HEK293 (cell line): ENCODE measurements at regions not wholly inside any gene's neighbourhood (a gene's known extent, or its start where the extent isn't known, plus 50 kb on each side); places are given as distances from the start of the nearest gene placed in this dataset.
"Not testable (repeated sequence)": the region's sequence is repeated elsewhere in the genome, so short reads cannot be mapped to it uniquely, and the experiment has no call there.

ENCODE experiments used
- CTCF ChIA-PET: fragments of 350-600 bp; formaldehyde crosslinking; extraction: SDS; loops from one replicate; lab custom pipeline; 2021; ENCODE audit warnings: antibody characterized with exemption; lab: Yijun Ruan, JAX
- POLR2A ChIA-PET: fragments of 300-600 bp; formaldehyde crosslinking; extraction: SDS; loops from one replicate; lab custom pipeline; 2020; ENCODE audit warnings: antibody characterized with exemption, inconsistent platforms; lab: Yijun Ruan, JAX
- H3K27ac ChIP-seq: fragments of 200-500 bp; sonication (Bioruptor generic); 2 replicates; pipeline ENCODE4 v1.5.1; 2014; ENCODE audit warnings: low read depth, low read length, control low read depth, inconsistent platforms; ENCODE audit errors: extremely low read depth
- H3K36me3 ChIP-seq, 2 experiments: fragments of 200-500 bp in 1 of 2; sonication (Bioruptor generic) in 1 of 2; 1 replicate in 1 of 2; 2 replicates in 1 of 2; pipeline ENCODE4 v1.5.1; 2014 to 2017; ENCODE audit warnings: inconsistent platforms in 2 of 2, low read length in 2 of 2; ENCODE audit not compliant: control insufficient read depth in 2 of 2, insufficient read depth in 1 of 2
- H3K4me1 ChIP-seq: fragments of 200-500 bp; sonication (Bioruptor generic); 2 replicates; pipeline ENCODE4 v1.5.1; 2014; ENCODE audit warnings: mild to moderate bottlenecking, low read length, inconsistent platforms; ENCODE audit not compliant: control insufficient read depth, insufficient read depth
- H3K4me3 ChIP-seq: 2 replicates; pipeline ENCODE4 v1.5.1; 2011; ENCODE audit warnings: low read depth, mild to moderate bottlenecking, control low read depth, low read length, moderate library complexity
- H3K9me3 ChIP-seq: fragments of 200-500 bp; sonication (Bioruptor generic); 2 replicates; pipeline ENCODE4 v1.5.1; 2014; ENCODE audit warnings: low read depth, low read length, inconsistent platforms; ENCODE audit not compliant: control insufficient read depth, insufficient read depth
- BCL6B ChIP-seq: fragments of 450-650 bp; formaldehyde crosslinking; IDR thresholded peaks from 2 replicates; pipeline ENCODE4 v1.5.1; 2017; ENCODE audit warnings: missing biosample characterization, missing genetic modification characterization
- FEZF1 ChIP-seq: fragments of 450-650 bp; formaldehyde crosslinking; IDR thresholded peaks from 2 replicates; pipeline ENCODE4 v1.5.1; 2016; ENCODE audit warnings: missing biosample characterization, missing genetic modification characterization
- KLF7 ChIP-seq: fragments of 450-650 bp; formaldehyde crosslinking; IDR thresholded peaks from 2 replicates; pipeline ENCODE4 v1.5.1; 2016; ENCODE audit warnings: missing biosample characterization, missing genetic modification characterization, borderline replicate concordance
- KLF8 ChIP-seq: fragments of 450-650 bp; formaldehyde crosslinking; IDR thresholded peaks from 2 replicates; pipeline ENCODE4 v1.5.1; 2016; ENCODE audit warnings: missing biosample characterization, missing genetic modification characterization
- ZNF2 ChIP-seq: fragments of 450-650 bp; formaldehyde crosslinking; IDR thresholded peaks from 2 replicates; pipeline ENCODE4 v1.5.1; 2016; ENCODE audit warnings: missing biosample characterization, missing genetic modification characterization
- ZNF214 ChIP-seq: fragments of 450-650 bp; formaldehyde crosslinking; IDR thresholded peaks from 2 replicates; pipeline ENCODE4 v1.5.1; 2017; ENCODE audit warnings: missing biosample characterization, mild to moderate bottlenecking, missing genetic modification characterization, borderline replicate concordance
- ZNF280C ChIP-seq: fragments of 450-650 bp; formaldehyde crosslinking; IDR thresholded peaks from 2 replicates; pipeline ENCODE4 v1.5.1; 2016; ENCODE audit warnings: missing biosample characterization, missing genetic modification characterization
- ZNF433 ChIP-seq: fragments of 450-650 bp; formaldehyde crosslinking; IDR thresholded peaks from 2 replicates; pipeline ENCODE4 v1.5.1; 2016; ENCODE audit warnings: missing biosample characterization, missing genetic modification characterization, low read depth
- ZNF501 ChIP-seq: fragments of 450-650 bp; formaldehyde crosslinking; IDR thresholded peaks from 2 replicates; pipeline ENCODE4 v1.5.1; 2016; ENCODE audit warnings: missing biosample characterization, missing genetic modification characterization
- ZNF549 ChIP-seq: fragments of 450-650 bp; IDR thresholded peaks from 2 replicates; pipeline ENCODE4 v1.5.1; 2018; ENCODE audit warnings: missing biosample characterization, missing genetic modification characterization, mild to moderate bottlenecking, inconsistent platforms, moderate library complexity
- ZNF561 ChIP-seq: fragments of 450-650 bp; IDR thresholded peaks from 2 replicates; pipeline ENCODE4 v1.5.1; 2018; ENCODE audit warnings: missing biosample characterization, missing genetic modification characterization, borderline replicate concordance
- ZNF596 ChIP-seq: fragments of 450-650 bp; IDR thresholded peaks from 2 replicates; pipeline ENCODE4 v1.5.0; 2018; ENCODE audit warnings: missing biosample characterization, mild to moderate bottlenecking, missing genetic modification characterization, moderate library complexity
- ZNF658 ChIP-seq: fragments of 450-650 bp; formaldehyde crosslinking; IDR thresholded peaks from 2 replicates; pipeline ENCODE4; 2016; ENCODE audit warnings: missing biosample characterization, missing genetic modification characterization
- ZNF660 ChIP-seq: fragments of 450-650 bp; IDR thresholded peaks from 2 replicates; pipeline ENCODE4 v1.5.1; 2018; ENCODE audit warnings: missing biosample characterization, mild to moderate bottlenecking, missing genetic modification characterization
- ZNF776 ChIP-seq: fragments of 450-650 bp; formaldehyde crosslinking; IDR thresholded peaks from 2 replicates; pipeline ENCODE4 v1.5.0; 2017; ENCODE audit warnings: missing biosample characterization, missing genetic modification characterization, borderline replicate concordance
- ZNF785 ChIP-seq: fragments of 450-650 bp; formaldehyde crosslinking; IDR thresholded peaks from 2 replicates; pipeline ENCODE4 v1.5.1; 2016; ENCODE audit warnings: missing biosample characterization, missing genetic modification characterization

GRCh38 chr10:16242446-16242845 lies 194.4 kb upstream of the PTER start (continued):
- TF ChIP-seq ZNF660 (tag by site-specific recombination) (no peak), ZNF658 (tag by site-specific recombination) (no peak), ZNF214 (tag by site-specific recombination) (no peak), ZNF501 (tag by site-specific recombination) (no peak), ZNF280C (no peak), FEZF1 (tag by site-specific recombination) (no peak), ZNF776 (tag by site-specific recombination) (no peak), KLF8 (tag by site-specific recombination) (no peak)

DNA sequence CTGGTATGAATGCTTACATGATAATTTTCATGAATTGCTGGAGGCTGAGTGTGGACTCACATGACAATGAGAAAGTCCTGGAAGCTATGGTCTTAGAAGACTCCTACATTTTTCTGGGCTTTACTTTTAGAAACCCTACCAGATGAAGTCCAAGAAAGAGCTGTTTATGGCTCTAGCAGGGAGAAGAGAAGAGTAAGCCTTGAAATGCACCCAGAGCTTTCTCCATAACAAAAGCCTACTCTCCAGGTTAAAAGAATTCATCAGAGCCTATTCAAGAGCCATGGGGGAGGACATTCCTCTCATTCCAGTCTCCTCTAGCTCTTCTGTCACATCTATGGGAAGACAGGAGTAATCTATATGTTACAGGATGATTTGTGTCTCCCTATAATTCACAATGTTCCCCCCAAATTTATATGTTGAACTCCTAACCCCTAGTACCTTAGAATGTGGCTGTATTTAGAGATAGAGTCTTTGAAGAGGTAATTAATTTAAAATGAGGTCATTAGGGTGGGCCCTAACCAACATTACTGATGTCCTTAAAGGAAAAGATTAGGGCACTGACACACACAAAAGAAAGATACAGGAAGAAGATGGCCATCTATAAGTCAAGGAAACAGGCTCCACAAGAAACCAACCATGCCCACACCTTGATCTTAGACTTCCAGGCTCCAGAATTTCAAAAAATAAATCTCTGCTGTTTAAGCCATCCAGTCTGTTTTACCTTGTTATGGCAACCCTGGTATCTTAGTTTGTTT lies 193.8 kb upstream of the PTER start:
- POLR2A ChIA-PET: interaction anchor here (0.6 kb wide), 1 partner anchor 14 kb away, joined by 3 read pairs; no protein-coding TSS in a partner anchor

DNA sequence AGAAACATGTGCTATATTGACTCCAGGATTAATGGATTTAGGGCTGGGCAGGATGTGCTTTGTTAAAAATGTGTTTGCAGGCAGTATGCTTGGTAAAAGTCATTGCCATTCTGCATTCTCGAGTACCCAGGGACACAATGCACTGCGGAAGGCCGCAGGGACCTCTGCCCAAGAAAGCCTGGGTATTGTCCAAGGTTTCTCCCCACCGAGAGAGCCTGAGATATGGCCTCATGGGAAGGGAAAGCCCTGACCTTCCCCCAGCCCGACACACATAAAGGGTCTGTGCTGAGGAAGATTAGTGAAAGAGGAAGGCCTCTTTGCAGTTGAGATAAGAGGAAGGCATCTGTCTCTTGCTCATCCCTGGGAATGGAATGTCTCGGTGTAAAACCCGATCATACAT lies 186.7 kb upstream of the PTER start:
- POLR2A ChIA-PET, H3K4me3 ChIP-seq, H3K36me3 ChIP-seq, CTCF ChIA-PET, H3K9me3 ChIP-seq, H3K27ac ChIP-seq, H3K4me1 ChIP-seq: not testable (repeated sequence)

More for the DNA sequence above, 193.8 kb upstream of the PTER start:
- no peaks in the 10 kb centered on the region for H3K36me3 ChIP-seq
- no peaks in the 10 kb centered on the region; the same call in 1 of the 2 replicates for H3K9me3 ChIP-seq
- H3K4me1 ChIP-seq: no peaks in the 10 kb centered on the region
- TF ChIP-seq ZNF596 (tag by site-specific recombination) (no peak), ZNF549 (no peak), ZNF785 (tag by site-specific recombination) (no peak), ZNF433 (no peak), ZNF2 (tag by site-specific recombination) (no peak)
- no peak overlapping the region for H3K27ac ChIP-seq
- H3K4me3 ChIP-seq: no peak overlapping the region
- CTCF ChIA-PET: no interaction called here

DNA sequence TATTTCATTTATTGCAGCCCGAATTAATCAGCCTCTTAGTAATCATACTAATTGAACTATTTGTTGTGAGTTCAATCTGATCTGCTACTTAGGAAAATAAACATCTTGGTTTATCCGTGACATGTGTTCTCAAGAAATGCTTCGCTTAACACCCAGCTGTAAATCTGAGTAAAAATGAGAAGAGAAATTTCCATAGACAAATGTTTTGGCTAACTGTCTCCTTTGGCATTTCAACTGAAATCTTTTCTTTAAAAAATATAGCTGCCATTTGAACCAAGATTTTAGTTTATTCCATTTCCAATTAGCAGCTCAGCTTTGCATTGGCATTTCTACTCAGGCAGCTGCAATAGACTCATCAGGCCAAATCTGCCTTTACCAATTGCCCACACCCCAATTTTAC lies 180.5 kb upstream of the PTER start:
- Histone ChIP-seq H3K4me3 (no peak overlapping the region), H3K27ac (no peak overlapping the region), H3K36me3 (no peaks in the 10 kb centered on the region), H3K9me3 (no peaks in the 10 kb centered on the region; the same call in 1 of the 2 replicates), H3K4me1 (no peaks in the 10 kb centered on the region)
- ChIA-PET CTCF (no interaction called here), POLR2A (no interaction called here)
- TF ChIP-seq BCL6B (tag by site-specific recombination): no peak
- no peak for TF ChIP-seq KLF7 (tag by site-specific recombination)
- no peak for TF ChIP-seq ZNF561
